Right renal pelvis (tissue), 4 donors: ENCODE measurements at regions not wholly inside any gene's neighbourhood (a gene's known extent, or its start where the extent isn't known, plus 50 kb on each side); places are given as distances from the start of the nearest gene placed in this dataset.
"Not testable (repeated sequence)": the region's sequence is repeated elsewhere in the genome, so short reads cannot be mapped to it uniquely, and the experiment has no call there.

Experiments used
- DNase-seq, 4 donors: peaks; one replicate each; pipeline ENCODE4 v3.0.0-alpha.2; 2013; ENCODE audit warnings: low read depth in 4 of 4, low spot score in 3 of 4, missing footprints in 1 of 4

DNA sequence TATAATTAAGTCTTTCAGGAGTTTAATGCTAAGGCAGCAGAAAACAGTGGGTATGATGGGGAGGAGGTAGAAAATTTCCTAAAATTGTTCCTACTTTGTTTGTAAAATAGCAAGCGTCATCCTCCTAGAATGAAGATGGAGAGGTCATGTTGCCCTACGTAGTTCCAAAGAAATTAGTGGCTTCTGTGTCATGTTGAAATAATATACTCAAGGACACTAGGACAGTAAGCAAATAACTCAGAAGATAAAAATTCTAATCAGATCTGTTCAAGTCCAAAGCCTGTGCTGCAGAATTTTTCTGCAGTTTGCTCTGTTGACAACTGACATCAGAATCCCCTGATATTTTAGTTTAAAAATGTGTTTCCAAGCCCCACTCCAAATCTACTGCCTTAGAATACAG, 486.3 kb downstream of the DIRAS2 start:
- DNase-seq = no peak

DNA sequence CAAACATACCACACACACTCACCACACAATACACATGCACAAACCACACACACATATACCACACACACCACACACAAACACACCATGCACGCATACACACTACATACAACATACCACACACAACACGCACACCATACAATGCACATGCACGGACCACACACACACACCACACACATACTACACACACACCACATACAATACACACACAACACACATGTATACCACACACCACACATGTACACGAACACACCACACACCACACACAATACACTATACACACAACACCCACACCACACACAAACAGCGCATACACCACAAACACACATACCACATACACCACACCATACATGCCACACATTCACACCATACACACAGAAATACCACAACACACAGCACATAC, 480.3 kb downstream of the DIRAS2 start:
- no peak for DNase-seq

DNA sequence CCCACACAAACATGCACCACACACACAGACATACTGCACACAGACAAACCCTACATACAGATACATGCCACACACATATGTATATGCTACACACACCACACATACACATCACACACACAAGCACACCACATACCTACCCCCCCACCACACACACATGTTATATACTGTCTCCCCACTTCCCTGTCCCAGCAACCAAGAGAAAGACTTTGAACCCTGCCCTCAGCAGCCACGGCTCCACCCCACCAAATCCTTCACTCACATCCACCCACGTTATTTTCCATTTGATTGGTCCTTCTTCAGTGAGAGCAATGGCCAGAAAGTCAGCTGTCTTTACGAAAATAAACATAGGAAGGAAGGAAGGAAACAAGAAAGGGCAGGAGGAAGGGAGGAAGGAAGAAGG, 479.8 kb downstream of the DIRAS2 start:
- DNase-seq = no peak

DNA sequence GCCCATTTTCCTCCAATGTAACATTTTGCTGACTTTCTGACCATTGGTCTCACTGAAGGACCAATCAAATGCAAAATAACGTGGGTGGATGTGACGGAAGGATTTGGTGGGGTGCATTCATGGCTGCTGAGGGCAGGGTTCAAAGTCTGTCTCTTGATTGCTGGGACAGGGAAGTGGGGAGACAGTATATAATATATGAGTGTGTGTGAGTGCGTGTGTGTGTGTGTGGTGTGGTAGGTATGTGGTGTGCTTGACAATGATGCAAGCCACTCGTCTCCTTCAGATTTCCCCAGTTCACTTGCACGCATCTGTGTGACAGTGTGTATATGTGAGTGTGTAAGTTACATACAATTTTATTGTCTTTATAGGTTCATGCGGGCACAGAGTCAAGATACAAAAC, 477.3 kb downstream of the DIRAS2 start:
- DNase-seq = no peak

DNA sequence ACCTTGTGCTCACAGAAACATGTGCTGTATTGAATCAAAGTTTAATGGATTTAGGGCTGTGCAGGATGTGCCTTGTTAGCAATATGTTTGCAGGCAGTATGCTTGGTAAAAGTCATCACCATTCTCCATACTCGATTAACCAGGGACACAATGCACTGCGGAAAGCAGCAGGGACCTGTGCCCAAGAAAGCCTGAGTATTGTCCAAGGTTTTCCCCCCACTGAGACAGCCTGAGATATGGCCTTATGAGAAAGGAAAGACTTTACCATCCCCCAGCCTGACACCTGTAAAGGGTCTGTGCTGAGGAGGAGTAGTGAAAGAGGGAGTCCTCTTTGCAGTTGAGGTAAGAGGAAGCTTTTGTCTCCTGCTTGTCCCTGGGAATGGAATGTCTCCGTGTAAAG, 476.2 kb downstream of the DIRAS2 start:
- not testable (repeated sequence) for DNase-seq

DNA sequence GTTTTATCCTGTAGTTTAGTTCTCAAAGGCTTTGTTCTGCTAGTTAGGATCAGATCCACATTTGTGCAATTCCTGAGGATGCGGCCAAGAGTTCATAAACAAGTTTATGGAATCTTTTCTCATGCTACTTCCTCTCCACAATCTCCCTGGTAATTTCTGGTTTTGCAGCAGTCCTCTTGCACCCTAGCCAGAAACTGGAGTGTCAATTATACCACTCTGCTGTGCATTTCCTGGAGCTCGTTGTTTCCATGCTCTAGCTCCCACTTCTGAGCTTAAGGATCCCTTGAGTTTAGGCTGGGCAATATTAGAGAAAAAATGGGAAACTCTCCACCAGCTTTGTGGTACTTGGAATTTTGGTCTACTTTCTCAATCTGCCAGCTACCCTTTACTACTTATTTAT, 474.7 kb downstream of the DIRAS2 start:
- no peak for DNase-seq

DNA sequence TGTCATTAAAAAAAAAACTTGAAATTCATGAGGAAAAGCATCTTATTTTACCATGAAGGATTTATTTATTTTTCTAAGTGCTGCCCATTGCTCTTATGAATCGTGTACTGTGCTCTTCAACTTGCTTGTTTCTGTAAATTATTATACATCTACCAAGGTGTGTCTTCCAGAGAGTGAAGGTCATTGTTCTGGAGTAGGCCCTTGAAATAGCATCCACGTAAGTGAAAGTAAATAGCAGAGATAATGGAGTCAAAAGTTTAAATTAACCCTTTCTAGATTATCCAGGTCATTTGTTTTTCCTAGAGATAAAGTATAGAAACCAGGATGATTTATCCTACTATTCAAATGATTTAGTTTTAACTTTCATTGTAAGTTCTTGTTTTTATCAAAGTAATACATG, 473.1 kb downstream of the DIRAS2 start:
- DNase-seq = no peak

DNA sequence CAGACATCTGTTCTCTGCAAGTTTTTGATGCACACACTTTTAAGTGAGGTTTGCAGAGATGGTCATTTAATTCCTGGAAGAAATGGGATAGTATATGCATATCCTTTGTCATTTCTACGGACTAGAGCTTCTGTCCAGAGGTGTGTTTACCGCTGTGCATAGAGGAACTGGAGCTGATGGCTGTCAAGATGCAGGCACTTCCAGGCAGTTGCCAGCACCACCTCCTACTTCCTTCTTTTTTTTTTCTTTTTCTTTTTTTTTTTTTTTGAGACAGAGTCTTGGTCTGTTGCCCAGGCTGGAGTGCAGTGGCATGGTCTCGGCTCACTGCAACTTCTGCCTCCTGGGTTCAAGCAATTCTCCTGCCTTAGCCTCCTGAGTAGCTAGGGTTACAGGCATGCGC, 468.7 kb downstream of the DIRAS2 start:
- DNase-seq = not testable (repeated sequence)

DNA sequence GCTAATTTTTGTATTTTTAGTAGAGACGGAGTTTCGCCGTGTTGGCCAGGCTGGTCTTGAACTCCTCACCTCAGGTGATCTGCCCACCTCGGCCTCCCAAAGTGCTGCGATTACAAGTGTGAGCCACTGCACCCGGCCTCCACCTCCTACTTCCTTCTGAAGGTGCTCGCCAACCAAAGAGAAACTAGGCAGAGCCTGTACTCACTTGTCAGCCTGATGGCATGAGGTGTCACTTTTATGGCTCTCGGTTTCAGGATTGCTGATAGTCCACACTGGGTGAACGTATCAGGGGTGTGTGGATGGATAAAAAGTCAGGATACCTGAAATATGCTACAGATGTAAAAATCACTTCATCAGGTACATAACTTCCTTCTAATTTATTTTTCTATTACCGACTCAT, 468.3 kb downstream of the DIRAS2 start:
- not testable (repeated sequence) for DNase-seq

DNA sequence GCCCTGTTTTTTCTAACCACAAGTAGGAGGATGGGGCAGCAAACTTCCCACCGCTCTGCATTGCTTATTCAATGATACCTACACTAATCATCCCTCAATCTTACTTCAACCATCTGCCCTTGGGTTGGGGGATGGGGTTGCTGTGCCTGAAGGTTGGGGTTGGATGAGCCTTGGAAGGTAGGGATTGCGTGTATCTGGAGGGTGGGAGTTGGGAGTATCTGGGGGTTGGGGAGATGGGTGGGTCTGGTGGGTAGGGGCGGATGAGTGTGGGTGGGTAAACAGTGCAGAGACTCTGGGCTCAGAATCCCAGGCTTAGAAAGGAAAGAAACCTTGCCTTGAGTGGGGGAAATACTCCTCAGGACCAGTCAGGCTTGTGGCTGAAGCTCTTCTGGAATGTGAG, 467.4 kb downstream of the DIRAS2 start:
- no peak for DNase-seq

DNA sequence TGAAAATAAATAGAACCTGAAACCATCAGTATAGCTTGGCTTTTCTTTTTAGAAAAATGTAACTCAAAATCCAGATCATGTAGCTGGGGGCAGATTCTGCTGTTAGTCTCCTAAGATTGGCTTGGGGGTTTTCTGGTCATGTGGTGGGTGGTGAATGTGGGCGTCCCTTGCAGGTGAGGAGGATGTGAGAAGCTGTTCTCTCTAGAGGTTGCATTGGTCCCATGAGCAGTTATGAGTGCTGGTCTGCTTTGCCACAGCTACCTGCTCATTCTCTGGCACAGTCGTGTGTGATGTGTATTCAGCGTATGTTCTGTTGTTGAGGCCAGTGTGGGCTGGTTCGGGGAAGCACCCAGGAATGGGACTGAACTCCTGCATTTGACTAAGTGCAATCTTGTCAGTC, 466.8 kb downstream of the DIRAS2 start:
- no peak for DNase-seq

DNA sequence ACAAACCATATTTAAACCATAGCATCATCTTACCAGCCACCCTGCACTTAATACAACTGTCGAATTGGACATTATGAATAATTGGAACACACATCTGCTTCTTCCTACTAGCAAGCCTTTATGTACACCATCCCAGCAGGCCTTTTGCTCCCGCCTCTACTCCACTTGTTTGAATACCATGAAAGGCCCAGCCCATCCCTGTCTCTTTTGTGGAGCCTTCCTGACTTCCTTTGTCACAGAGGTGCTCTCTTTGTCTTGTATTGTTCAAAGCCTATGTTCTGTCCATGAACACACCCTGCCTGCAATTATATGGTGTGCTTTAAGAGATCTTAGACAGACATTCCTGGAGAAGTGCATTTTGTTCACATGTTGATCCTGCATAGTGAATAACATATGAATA, 465.7 kb downstream of the DIRAS2 start:
- DNase-seq = no peak

DNA sequence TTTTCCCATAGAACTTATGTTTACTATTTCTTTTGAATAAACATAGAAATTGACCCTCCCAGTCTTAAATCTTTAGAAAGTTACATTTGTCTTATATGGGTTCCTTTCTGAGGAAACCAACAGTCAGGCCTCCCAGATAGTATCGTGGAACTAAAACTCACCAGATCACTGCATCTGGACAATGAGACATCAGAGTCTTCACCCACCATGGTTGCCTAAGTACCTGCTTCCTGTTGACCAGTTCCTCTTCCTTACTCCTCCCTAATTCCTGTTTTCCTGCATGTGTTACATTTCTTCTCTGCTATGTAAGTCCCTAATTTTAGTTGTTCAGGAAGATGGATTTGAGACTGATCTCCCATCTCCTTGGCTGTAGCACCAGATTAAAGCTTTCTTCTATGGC, 462.2 kb downstream of the DIRAS2 start:
- DNase-seq = no peak

DNA sequence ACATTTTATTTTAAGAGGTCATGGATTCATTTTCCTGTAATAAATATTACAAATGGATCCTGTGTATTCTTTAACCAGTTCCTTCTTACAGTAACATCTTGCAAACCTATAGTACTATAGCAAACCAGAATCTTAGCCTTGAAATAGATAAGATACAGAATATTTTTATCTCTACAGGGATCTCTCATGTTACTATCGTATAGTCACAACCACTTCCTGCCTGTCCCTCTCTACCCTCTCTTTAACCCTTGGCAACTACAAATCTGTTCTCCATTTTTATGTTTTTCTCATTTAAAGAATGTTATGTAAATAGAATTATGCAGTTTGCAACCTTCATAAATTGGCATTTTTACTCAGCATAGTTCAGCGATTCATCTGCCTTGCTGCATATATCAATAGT, 454.0 kb downstream of the DIRAS2 start:
- no peak for DNase-seq

DNA sequence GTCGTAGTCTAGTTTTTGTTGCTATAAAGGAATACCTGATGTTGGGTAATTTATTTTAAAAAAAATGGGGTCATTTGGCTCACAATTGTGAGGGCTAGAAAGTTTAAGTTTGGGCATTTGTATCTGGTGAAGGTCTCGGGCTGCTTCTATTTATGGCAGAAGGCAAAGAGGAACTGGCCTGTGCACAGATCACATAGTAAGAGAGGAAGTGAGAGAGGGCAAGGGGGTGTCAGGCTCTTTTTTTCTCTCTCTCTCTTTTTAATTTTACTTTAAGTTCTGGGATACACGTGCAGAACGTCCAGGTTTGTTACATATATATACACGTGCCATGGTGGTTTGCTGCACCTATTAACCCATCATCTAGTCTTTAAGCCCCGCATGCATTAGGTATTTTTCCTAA, 453.3 kb downstream of the DIRAS2 start:
- DNase-seq = no peak

DNA sequence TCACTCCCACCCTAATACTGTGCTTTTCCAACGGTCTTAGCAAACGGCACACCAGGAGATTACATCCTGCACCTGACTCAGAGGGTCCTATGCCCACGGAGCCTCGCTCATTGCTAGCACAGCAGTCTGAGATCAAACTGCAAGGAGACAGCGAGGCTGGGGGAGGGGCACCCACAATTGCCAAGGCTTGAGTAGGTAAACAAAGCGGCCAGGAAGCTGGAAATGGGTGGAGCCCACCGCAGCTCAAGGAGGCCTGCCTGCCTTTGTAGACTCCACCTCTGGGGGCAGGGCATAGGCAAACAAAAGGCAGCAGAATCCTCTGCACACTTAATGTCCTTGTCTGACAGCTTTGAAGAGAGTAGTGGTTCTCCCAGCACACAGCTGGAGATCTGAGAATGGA, 450.2 kb downstream of the DIRAS2 start:
- not testable (repeated sequence) for DNase-seq

DNA sequence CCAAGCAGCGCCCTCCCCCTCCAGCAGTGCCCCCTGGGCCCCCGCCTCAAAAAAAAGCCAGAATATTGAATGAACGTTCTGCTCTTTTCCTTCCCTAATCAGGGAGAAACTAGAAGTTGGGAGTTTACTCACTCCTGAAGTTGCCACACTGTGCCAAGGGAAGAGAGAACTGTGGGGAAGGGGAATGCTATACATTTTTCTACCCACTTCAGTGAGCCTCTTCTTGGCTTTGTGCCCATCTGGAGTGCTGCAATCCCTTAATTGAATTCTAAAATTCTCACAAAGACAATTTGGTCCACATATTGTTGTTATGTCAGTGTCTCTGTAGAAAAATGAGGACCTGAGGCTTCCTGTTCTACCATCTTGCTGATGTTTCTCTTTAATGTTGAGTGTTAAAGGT, 443.7 kb downstream of the DIRAS2 start:
- DNase-seq = no peak

DNA sequence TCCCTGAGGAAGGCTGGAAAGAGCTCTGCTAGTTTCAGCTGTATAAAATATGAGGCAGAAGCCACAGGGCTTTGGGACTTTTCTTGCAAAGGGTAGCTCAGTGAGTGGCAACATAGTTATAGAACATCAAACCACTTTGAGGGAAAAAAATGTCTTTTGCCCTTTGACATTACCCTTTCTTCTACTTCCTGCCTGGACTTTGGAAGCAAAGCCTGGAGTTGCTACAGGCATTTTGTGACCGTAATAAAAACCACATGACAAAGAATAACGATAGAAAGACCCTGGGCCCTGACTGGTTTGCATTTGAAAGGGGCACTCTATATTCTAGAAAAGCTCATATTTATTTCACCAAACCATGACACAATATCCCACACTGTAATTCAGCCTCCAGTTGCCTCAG, 440.9 kb downstream of the DIRAS2 start:
- DNase-seq = no peak

DNA sequence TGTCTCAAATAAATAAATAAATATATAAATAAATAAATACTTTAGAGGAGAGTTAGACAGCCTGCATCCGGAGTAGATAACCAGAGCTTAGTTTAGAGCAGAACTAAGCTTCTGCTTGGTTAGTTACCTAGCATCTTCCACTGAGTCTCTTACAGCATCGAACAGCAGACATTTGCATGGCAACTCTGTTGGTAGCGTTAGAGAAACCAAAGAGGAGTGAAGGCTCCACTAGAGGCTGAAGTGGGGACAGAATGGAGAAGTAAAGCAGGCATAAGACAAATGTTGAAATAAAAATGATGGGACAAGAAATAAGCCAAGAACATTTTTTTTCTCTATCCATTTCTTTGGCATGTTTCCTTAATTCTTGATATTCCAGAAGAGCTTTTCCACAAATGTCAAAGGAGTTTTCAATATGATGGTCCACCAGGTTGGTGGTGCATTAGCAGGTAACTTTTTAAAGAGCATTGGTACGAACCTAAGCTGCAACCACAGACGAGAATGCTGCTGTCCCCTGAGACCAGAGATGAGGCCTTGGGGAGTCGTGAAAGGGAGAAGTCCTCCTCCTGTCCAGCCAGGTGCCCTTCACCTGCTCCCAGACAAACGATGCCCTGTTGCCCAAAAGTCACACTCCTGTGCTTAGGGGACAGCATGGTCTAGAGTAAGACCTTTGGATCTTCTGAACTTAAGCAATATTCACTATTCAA, 438.3 kb downstream of the DIRAS2 start:
- no peak for DNase-seq

DNA sequence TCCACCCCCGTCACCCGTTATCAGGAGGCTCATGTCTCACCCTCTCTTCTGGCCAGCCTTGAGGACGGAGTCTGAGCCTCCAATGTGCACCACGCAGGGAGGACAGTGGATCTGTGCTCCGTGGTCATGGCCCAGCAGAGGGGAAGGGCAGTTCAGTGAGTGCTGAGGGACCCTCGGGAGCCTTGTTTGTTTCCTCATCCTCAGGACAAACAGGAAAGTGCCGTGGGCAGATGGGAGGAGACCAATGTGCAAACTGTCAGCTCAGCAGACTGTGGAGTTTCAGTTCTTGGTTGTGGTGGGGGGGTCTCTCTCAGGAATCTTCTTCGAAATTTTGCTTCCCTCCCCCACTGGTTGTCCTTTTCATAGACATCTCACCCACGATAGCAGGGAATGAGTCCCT, 429.6 kb downstream of the DIRAS2 start:
- DNase-seq = not testable (repeated sequence)

DNA sequence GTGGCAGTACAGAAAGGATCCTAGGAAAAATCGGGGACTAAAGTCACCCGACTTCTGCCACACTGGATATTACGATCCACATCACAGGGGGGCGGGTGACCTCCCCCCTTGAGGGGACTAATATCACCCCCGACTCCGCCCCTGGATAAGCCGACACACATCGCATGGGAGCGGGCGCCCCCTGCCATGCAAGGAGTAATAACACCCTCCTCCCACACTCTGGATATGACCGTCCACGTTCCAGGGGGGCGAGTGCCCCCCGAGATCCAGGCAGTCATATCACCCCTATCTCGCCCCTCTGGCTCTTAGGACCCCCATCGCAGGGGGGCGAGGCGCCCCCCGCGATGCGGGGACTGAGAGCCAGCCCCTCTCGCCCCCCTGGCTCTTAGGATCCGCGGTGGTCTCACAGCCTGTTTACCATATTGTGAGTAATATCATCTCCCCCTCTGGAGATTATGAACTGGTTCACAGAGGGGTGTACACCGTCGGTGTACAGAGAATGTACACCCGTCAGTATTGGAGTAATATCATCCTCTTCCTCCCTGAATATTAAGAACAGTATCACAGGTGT, 423.0 kb downstream of the DIRAS2 start:
- no peak for DNase-seq

DNA sequence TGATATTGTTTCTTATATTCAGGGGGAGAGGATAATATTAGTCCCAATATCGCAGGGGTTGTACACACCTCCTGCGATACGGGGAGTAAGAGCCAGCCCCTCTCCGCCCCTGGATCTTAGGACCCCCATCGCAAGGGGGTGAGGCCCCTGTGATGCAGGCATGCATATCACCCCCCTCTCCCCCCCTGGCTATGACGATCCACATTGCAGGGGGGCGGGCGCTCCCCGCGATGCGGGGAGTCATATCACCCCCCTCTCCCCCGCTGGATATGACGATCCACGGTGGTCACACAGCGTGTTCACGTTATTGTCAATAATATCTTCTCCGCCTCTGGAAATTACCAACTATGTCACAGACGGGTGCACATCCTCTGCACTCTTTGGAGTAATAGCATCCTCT, 420.7 kb downstream of the DIRAS2 start:
- DNase-seq = not testable (repeated sequence)

DNA sequence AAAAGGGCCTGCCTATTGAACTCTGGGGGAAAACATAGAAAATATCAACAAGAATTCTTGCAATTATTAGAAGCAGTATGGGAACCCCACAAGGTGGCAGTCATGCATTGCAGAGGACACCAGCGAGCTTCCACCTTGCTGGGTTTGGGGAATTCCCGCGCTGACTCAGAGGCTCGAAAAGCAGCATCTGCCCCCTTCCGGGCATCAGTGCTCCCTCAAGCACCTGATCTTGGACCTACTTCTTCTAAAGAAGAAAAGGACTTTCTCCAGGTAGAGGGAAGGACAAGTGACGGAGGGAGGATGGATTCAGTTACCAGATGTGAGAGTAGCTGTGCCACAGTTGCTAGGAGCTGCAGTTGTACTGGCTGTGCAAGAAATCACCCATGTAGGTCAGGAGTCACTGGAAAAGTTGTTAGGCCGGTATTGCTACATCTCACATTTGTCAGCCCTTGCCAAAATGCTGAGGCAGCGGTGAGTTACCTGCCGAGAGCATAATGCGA, 415.7 kb downstream of the DIRAS2 start:
- DNase-seq = peak; percentile 22 to 43 (median 26)
